ENCODE measurements at regions not wholly inside any gene's neighbourhood (a gene's known extent, or its start where the extent isn't known, plus 50 kb on each side); places are given as distances from the start of the nearest gene placed in this dataset.

GRCh38 chr6:140039364-140039763, 664.9 kb upstream of the CITED2 start:
- no peak for TF ChIP-seq EZH2 (IDR thresholded peaks at IDR 0.05; ENCODE audit: borderline replicate concordance, low read depth, low read length, poor library complexity, severe bottlenecking)
- TF ChIP-seq CTCF (conservative IDR thresholded peaks at IDR 0.05; ENCODE audit: low read depth, low read length): no peak

All from A673 (cell line).